ENCODE measurements at regions not wholly inside any gene's neighbourhood (a gene's known extent, or its start where the extent isn't known, plus 50 kb on each side); places are given as distances from the start of the nearest gene placed in this dataset.
A peak's percentile ranks its signal among the peaks of the same experiment; 100 is the strongest.

GRCh38 chr12:13282861-13283260 is 86.3 kb downstream of the EMP1 start:
- Histone ChIP-seq H3K4me3 (ENCODE audit: low read depth in 1 of 2, low read length in 1 of 2) (no peak overlapping the region), H3K9me3 (no peaks in the 10 kb centered on the region), H3K4me1 (ENCODE audit: control insufficient read depth in 1 of 2, insufficient read depth in 1 of 2, low read depth in 1 of 2, low read length in 1 of 2) (peaks cover 8 to 15% of the 10 kb centered on the region in 2 experiments), H3K36me3 (no peaks in the 10 kb centered on the region), H3K27me3 (peaks cover 69% of the 10 kb centered on the region), H3K27ac (no peak overlapping the region)
- TF ChIP-seq CTCF (IDR thresholded peaks at IDR 0.05), result no peak

- H3K27me3 ChIP-seq, result peaks cover 91% of the 10 kb centered on the region
- H3K4me3 ChIP-seq (ENCODE audit: low read depth in 1 of 2, low read length in 1 of 2), result no peak overlapping the region
- peak; percentile 85 for TF ChIP-seq CTCF (IDR thresholded peaks at IDR 0.05)
- H3K9me3 ChIP-seq, result no peaks in the 10 kb centered on the region
- H3K4me1 ChIP-seq (ENCODE audit: control insufficient read depth in 1 of 2, insufficient read depth in 1 of 2, low read depth in 1 of 2, low read length in 1 of 2), result peaks cover 8 to 15% of the 10 kb centered on the region in 2 experiments
- H3K27ac ChIP-seq, result no peak overlapping the region
- no peaks in the 10 kb centered on the region for H3K36me3 ChIP-seq
Measured at GRCh38 chr12:13278249-13278787, 81.8 kb downstream of the EMP1 start.

DNA sequence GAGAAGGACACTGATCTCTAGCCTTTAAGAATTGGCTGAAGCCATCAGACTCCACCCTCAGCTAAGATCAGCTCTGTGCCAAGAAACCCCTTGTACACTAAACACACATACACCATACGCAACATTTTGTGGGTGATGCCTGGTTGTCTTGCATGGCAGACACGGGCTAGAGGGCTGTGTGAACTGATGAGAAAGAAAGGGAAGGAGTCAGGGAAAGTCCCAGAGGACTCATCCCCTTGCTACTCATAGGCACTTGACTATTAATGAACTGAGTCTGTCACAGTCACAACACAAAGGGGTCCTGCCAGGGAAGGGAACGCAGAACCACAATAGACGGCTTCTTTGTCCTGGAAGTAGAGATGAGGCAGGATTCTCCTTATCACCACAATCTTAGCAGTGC is 80.8 kb downstream of the EMP1 start:
- Histone ChIP-seq H3K36me3 (no peaks in the 10 kb centered on the region), H3K27ac (no peak overlapping the region), H3K9me3 (no peaks in the 10 kb centered on the region), H3K4me3 (ENCODE audit: low read depth in 1 of 2, low read length in 1 of 2) (no peak overlapping the region), H3K4me1 (ENCODE audit: control insufficient read depth in 1 of 2, insufficient read depth in 1 of 2, low read depth in 1 of 2, low read length in 1 of 2) (peaks cover 8 to 15% of the 10 kb centered on the region in 2 experiments), H3K27me3 (peaks cover 92% of the 10 kb centered on the region)
- TF ChIP-seq CTCF (IDR thresholded peaks at IDR 0.05), result no peak

DNA sequence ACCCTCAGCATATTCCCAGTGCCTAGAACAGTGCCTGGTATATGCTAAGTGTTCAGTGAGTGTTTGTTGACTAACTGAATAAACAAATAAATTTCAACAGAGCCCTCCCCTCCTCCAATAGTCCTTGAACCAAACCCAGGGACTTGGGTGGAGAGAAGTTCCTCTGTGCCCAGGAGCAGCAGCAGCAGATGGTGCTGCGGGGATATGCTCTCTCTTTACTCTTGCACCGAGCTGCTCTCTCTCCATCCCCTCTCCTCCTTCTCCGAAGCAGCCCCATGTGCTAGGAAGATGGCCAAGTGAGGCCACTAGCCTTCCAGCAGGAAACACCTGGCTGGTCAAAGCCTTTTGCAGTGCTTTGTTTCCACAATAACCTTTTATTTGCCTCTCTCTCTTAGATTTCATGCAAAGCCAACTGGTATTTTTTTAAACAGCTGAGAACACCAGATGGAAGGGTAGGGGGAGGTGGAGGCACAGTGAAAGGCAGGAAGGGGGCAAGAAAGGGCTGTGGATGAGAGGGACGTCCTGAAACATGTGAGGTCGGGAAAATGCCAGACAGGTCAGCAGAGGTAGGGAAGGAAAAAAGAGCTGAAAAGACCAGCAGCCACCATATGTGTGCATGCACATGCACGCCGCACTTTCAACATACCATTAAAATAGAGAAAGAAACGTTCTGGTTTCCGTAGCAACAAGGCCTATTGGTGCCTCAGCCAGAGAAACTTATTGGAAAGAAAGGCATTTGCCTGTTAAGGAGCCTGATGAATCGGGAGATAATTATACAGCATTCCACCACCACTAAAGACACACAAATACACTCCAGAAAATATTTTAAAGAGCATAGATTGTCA is 78.9 kb downstream of the EMP1 start:
- no peak for TF ChIP-seq CTCF (IDR thresholded peaks at IDR 0.05)
- Histone ChIP-seq H3K36me3 (no peaks in the 10 kb centered on the region), H3K9me3 (no peaks in the 10 kb centered on the region), H3K27ac (no peak overlapping the region), H3K4me3 (ENCODE audit: low read depth in 1 of 2, low read length in 1 of 2) (no peak overlapping the region), H3K27me3 (peaks cover 91% of the 10 kb centered on the region), H3K4me1 (ENCODE audit: control insufficient read depth in 1 of 2, insufficient read depth in 1 of 2, low read depth in 1 of 2, low read length in 1 of 2) (peaks cover 8 to 15% of the 10 kb centered on the region in 2 experiments)

DNA sequence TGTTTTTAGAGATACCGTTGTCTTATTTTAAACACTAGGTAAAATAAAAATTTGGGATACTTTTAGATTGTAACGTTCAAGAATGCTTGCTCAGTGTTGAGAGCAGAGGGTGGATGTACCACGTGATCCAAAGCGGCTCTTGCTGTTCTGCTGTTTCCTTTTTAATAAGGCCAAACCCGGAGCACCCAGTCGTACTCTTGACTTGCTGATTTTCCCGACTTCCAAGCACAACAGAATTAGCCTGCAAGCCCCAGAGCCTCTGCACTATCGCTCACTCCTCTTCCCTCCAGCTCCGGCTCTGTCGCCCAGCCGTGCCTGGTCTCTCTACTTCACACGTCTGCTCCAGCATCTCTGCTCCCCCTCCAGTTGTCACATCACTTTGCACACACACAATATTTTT is 77.3 kb downstream of the EMP1 start:
- H3K4me1 ChIP-seq (ENCODE audit: control insufficient read depth in 1 of 2, insufficient read depth in 1 of 2, low read depth in 1 of 2, low read length in 1 of 2), result peaks cover 4 to 10% of the 10 kb centered on the region in 2 experiments
- H3K27me3 ChIP-seq, result peaks cover 76% of the 10 kb centered on the region
- TF ChIP-seq CTCF (IDR thresholded peaks at IDR 0.05), result no peak

More for the DNA sequence above, 77.3 kb downstream of the EMP1 start:
- no peaks in the 10 kb centered on the region for H3K9me3 ChIP-seq
- no peaks in the 10 kb centered on the region for H3K36me3 ChIP-seq
- H3K4me3 ChIP-seq (ENCODE audit: low read depth in 1 of 2, low read length in 1 of 2), result no peak overlapping the region
- H3K27ac ChIP-seq, result no peak overlapping the region
